GM03348 (cell line): ENCODE measurements at regions not wholly inside any gene's neighbourhood (a gene's known extent, or its start where the extent isn't known, plus 50 kb on each side); places are given as distances from the start of the nearest gene placed in this dataset.

Experiments
- DNase-seq: peaks from one replicate; pipeline ENCODE4 v3.0.0; 2012; ENCODE audit warnings: low spot score

GRCh38 chr1:208541225-208541855 is 297.2 kb upstream of the PLXNA2 start:
- DNase-seq, result no peak

GRCh38 chr1:208542309-208542708 is 298.1 kb upstream of the PLXNA2 start:
- DNase-seq, result no peak

- DNase-seq, result no peak
Measured at GRCh38 chr1:208544053-208544452, 299.9 kb upstream of the PLXNA2 start.

GRCh38 chr1:208544794-208545193 is 300.6 kb upstream of the PLXNA2 start:
- no peak for DNase-seq

- DNase-seq, result no peak
Measured at GRCh38 chr1:208551024-208551423, 306.8 kb upstream of the PLXNA2 start.

- no peak for DNase-seq
Measured at GRCh38 chr1:208551633-208552320, 307.6 kb upstream of the PLXNA2 start.

GRCh38 chr1:208552928-208553327 is 308.7 kb upstream of the PLXNA2 start:
- no peak for DNase-seq

- DNase-seq, result no peak
Measured at GRCh38 chr1:208556461-208556860, 312.3 kb upstream of the PLXNA2 start.

- no peak for DNase-seq
Measured at GRCh38 chr1:208557046-208557722, 313.0 kb upstream of the PLXNA2 start.

- DNase-seq, result no peak
Measured at GRCh38 chr1:208557723-208558094, 313.5 kb upstream of the PLXNA2 start.

- DNase-seq, result no peak
Measured at GRCh38 chr1:208559597-208560329, 315.6 kb upstream of the PLXNA2 start.

- DNase-seq, result no peak
Measured at GRCh38 chr1:208562151-208562960, 318.2 kb upstream of the PLXNA2 start.

GRCh38 chr1:208564466-208564865 is 320.3 kb upstream of the PLXNA2 start:
- no peak for DNase-seq

- no peak for DNase-seq
Measured at GRCh38 chr1:208565756-208566440, 321.7 kb upstream of the PLXNA2 start.

- no peak for DNase-seq
Measured at GRCh38 chr1:208569181-208569580, 325.0 kb upstream of the PLXNA2 start.

GRCh38 chr1:208570362-208570761 is 326.2 kb upstream of the PLXNA2 start:
- no peak for DNase-seq

GRCh38 chr1:208576425-208576824 is 332.2 kb upstream of the PLXNA2 start:
- no peak for DNase-seq

GRCh38 chr1:208577381-208577905 is 333.3 kb upstream of the PLXNA2 start:
- no peak for DNase-seq

GRCh38 chr1:208581209-208581608 is 337.0 kb upstream of the PLXNA2 start:
- DNase-seq, result no peak

GRCh38 chr1:208581667-208582066 is 337.5 kb upstream of the PLXNA2 start:
- DNase-seq, result no peak

- no peak for DNase-seq
Measured at GRCh38 chr1:208584167-208584755, 340.1 kb upstream of the PLXNA2 start.
